ENCODE measurements at regions not wholly inside any gene's neighbourhood (a gene's known extent, or its start where the extent isn't known, plus 50 kb on each side); places are given as distances from the start of the nearest gene placed in this dataset.

GRCh38 chr12:34334953-34335743 lies 312.9 kb downstream of the ALG10 start:
- no peaks in the 10 kb centered on the region for H3F3A ChIP-seq (ENCODE audit: insufficient read depth)
- TF ChIP-seq CTCF (IDR thresholded peaks at IDR 0.05; ENCODE audit: insufficient read depth, low read length, poor library complexity, severe bottlenecking) (no peak), EZH2phosphoT487 (conservative IDR thresholded peaks at IDR 0.05; ENCODE audit: low read length) (no peak)
- H3K9me2 ChIP-seq (replicated peaks; ENCODE audit: insufficient read depth, low read length) = no peaks in the 10 kb centered on the region
- H3K4me3 ChIP-seq (ENCODE audit: insufficient read depth, low read length, poor library complexity, severe bottlenecking) = no peak overlapping the region
- no peaks in the 10 kb centered on the region for H4K20me1 ChIP-seq (ENCODE audit: low read depth, low read length)
- H3K27ac ChIP-seq (ENCODE audit: low read depth, low read length) = no peak overlapping the region
- H3K36me3 ChIP-seq (ENCODE audit: low read length) = no peaks in the 10 kb centered on the region
- H3K9me3 ChIP-seq (ENCODE audit: insufficient read depth, low read length) = no peaks in the 10 kb centered on the region
- no peaks in the 10 kb centered on the region for H3K27me3 ChIP-seq (ENCODE audit: low read length)
- H3K9ac ChIP-seq (ENCODE audit: low read length) = no peak overlapping the region
- no peak overlapping the region for H3K4me2 ChIP-seq (ENCODE audit: low read depth, low read length, poor library complexity, severe bottlenecking)
- no peaks in the 10 kb centered on the region for H3K79me2 ChIP-seq (ENCODE audit: insufficient read depth, low read length)
- no peak overlapping the region for H2AFZ ChIP-seq (ENCODE audit: low read depth, low read length, severe bottlenecking)

DNA sequence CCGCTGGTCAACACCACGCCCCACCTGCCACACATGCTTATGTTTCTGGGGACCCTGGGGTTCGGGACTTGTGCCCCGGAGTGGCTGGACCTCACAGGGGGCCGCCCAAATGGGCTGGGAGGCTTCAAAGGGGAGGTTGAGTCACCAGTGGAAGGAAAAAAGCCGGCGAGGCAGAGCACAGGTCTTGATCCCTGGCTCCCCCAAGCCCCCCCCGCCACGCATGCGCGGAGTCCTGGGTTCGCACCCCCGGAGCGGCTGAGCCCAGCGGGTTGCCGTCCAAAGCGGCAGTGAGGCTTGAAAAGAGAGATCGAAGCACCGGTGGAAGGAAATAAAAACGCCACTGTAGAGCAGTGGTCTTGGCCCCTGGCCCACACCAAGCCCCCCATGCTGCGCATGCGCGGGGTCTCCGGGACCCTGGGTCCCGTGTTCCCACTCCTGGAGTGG lies 313.5 kb downstream of the ALG10 start:
- Histone ChIP-seq H2AFZ (ENCODE audit: low read depth, low read length, severe bottlenecking) (no peak overlapping the region), H3K9me2 (replicated peaks; ENCODE audit: insufficient read depth, low read length) (no peaks in the 10 kb centered on the region), H3K4me2 (ENCODE audit: low read depth, low read length, poor library complexity, severe bottlenecking) (no peak overlapping the region), H3K36me3 (ENCODE audit: low read length) (no peaks in the 10 kb centered on the region), H4K20me1 (ENCODE audit: low read depth, low read length) (no peaks in the 10 kb centered on the region), H3K9ac (ENCODE audit: low read length) (no peak overlapping the region), H3K79me2 (ENCODE audit: insufficient read depth, low read length) (no peaks in the 10 kb centered on the region), H3K27ac (ENCODE audit: low read depth, low read length) (no peak overlapping the region), H3K9me3 (ENCODE audit: insufficient read depth, low read length) (no peaks in the 10 kb centered on the region), H3F3A (ENCODE audit: insufficient read depth) (no peaks in the 10 kb centered on the region), H3K27me3 (ENCODE audit: low read length) (no peaks in the 10 kb centered on the region), H3K4me3 (ENCODE audit: insufficient read depth, low read length, poor library complexity, severe bottlenecking) (no peak overlapping the region)
- TF ChIP-seq EZH2phosphoT487 (conservative IDR thresholded peaks at IDR 0.05; ENCODE audit: low read length) = no peak
- no peak for TF ChIP-seq CTCF (IDR thresholded peaks at IDR 0.05; ENCODE audit: insufficient read depth, low read length, poor library complexity, severe bottlenecking)

GRCh38 chr12:34336619-34337465 lies 314.5 kb downstream of the ALG10 start:
- Histone ChIP-seq H4K20me1 (ENCODE audit: low read depth, low read length) (no peaks in the 10 kb centered on the region), H3K79me2 (ENCODE audit: insufficient read depth, low read length) (no peaks in the 10 kb centered on the region), H3K27ac (ENCODE audit: low read depth, low read length) (no peak overlapping the region), H3K9ac (ENCODE audit: low read length) (no peak overlapping the region), H3F3A (ENCODE audit: insufficient read depth) (no peaks in the 10 kb centered on the region), H3K9me2 (replicated peaks; ENCODE audit: insufficient read depth, low read length) (no peaks in the 10 kb centered on the region), H3K27me3 (ENCODE audit: low read length) (no peaks in the 10 kb centered on the region), H3K4me3 (ENCODE audit: insufficient read depth, low read length, poor library complexity, severe bottlenecking) (no peak overlapping the region), H2AFZ (ENCODE audit: low read depth, low read length, severe bottlenecking) (no peak overlapping the region), H3K36me3 (ENCODE audit: low read length) (no peaks in the 10 kb centered on the region), H3K9me3 (ENCODE audit: insufficient read depth, low read length) (no peaks in the 10 kb centered on the region), H3K4me2 (ENCODE audit: low read depth, low read length, poor library complexity, severe bottlenecking) (no peak overlapping the region)
- TF ChIP-seq EZH2phosphoT487 (conservative IDR thresholded peaks at IDR 0.05; ENCODE audit: low read length) = no peak
- no peak for TF ChIP-seq CTCF (IDR thresholded peaks at IDR 0.05; ENCODE audit: insufficient read depth, low read length, poor library complexity, severe bottlenecking)
